H1 (cell line): ENCODE measurements at regions not wholly inside any gene's neighbourhood (a gene's known extent, or its start where the extent isn't known, plus 50 kb on each side); places are given as distances from the start of the nearest gene placed in this dataset.

ENCODE experiments used
- ASH2L ChIP-seq: fragments of 200-600, 300-600 bp; sonication (generic); IDR thresholded peaks from one replicate; pipeline ENCODE4 v1.7.1; 2017; ENCODE audit warnings: low read length
- HDAC6 ChIP-seq: IDR thresholded peaks from one replicate; pipeline ENCODE4 v1.7.1; 2012; ENCODE audit warnings: low read depth, mild to moderate bottlenecking, inconsistent platforms, low read length, moderate library complexity
- PHF8 ChIP-seq: fragments of 200-600 bp; sonication (generic); conservative IDR thresholded peaks from 2 replicates; pipeline ENCODE4 v1.7.1; 2012; ENCODE audit warnings: low read depth, mild to moderate bottlenecking, inconsistent platforms, low read length, moderate library complexity
- POLR2A ChIP-seq, 2 experiments: IDR thresholded peaks; 1 replicate in 1 of 2; 2 replicates in 1 of 2; pipeline ENCODE4 v1.6.1; 2011; ENCODE audit warnings: low read depth in 2 of 2, low read length in 2 of 2, mild to moderate bottlenecking in 2 of 2; ENCODE audit errors: control extremely low read depth in 1 of 2
- RAD21 ChIP-seq, 2 experiments: IDR thresholded peaks in 1 of 2; conservative IDR thresholded peaks in 1 of 2; 2 replicates each; pipeline ENCODE4 v1.6.1; 2011; ENCODE audit warnings: low read depth in 2 of 2, low read length in 2 of 2, improper control_type of control experiment in 1 of 2, inconsistent platforms in 1 of 2, mild to moderate bottlenecking in 1 of 2, moderate library complexity in 1 of 2
- SAP30 ChIP-seq: fragments of 300-600 bp; sonication (generic); IDR thresholded peaks from 2 replicates; pipeline ENCODE4 v1.7.1; 2012; ENCODE audit warnings: low read length, moderate library complexity, mild to moderate bottlenecking, inconsistent platforms; ENCODE audit not compliant: insufficient read depth, insufficient replicate concordance
- SIN3A ChIP-seq, 2 experiments: IDR thresholded peaks in 1 of 2; conservative IDR thresholded peaks in 1 of 2; 2 replicates each; pipeline ENCODE4 v1.6.1; 2011 to 2012; ENCODE audit warnings: low read length in 2 of 2, improper control_type of control experiment in 1 of 2, low read depth in 1 of 2, mild to moderate bottlenecking in 1 of 2
- SRF ChIP-seq: IDR thresholded peaks from 2 replicates; pipeline ENCODE4 v1.6.1; 2011; ENCODE audit warnings: mild to moderate bottlenecking, low read depth, low read length, moderate library complexity
- TAF7 ChIP-seq: optimal IDR thresholded peaks from 2 replicates; pipeline ENCODE3; 2011; ENCODE audit warnings: low read depth, mild to moderate bottlenecking, inconsistent platforms, low read length, moderate library complexity, borderline replicate concordance
- YY1 ChIP-seq: IDR thresholded peaks from 2 replicates; pipeline ENCODE4 v1.6.1; 2011; ENCODE audit warnings: low read depth, mild to moderate bottlenecking, low read length
- TF ChIP-seq, protein P1 (sequence below), 3 experiments: IDR thresholded peaks; 1 replicate in 2 of 3; 2 replicates in 1 of 3; pipeline versions ENCODE4 v1.5.1 to v1.6.1; 2011; ENCODE audit warnings: low read length in 3 of 3, mild to moderate bottlenecking in 3 of 3, inconsistent platforms in 2 of 3, low read depth in 1 of 3, moderate library complexity in 1 of 3; ENCODE audit not compliant: insufficient read depth in 1 of 3; ENCODE audit errors: control extremely low read depth in 1 of 3
- TF ChIP-seq, protein P2 (sequence below): IDR thresholded peaks from 2 replicates; pipeline ENCODE4 v1.6.1; 2012; ENCODE audit warnings: inconsistent platforms

GRCh38 chr12:40583743-40584142, 108.5 kb upstream of the CNTN1 start:
- TF ChIP-seq, protein P1, sequence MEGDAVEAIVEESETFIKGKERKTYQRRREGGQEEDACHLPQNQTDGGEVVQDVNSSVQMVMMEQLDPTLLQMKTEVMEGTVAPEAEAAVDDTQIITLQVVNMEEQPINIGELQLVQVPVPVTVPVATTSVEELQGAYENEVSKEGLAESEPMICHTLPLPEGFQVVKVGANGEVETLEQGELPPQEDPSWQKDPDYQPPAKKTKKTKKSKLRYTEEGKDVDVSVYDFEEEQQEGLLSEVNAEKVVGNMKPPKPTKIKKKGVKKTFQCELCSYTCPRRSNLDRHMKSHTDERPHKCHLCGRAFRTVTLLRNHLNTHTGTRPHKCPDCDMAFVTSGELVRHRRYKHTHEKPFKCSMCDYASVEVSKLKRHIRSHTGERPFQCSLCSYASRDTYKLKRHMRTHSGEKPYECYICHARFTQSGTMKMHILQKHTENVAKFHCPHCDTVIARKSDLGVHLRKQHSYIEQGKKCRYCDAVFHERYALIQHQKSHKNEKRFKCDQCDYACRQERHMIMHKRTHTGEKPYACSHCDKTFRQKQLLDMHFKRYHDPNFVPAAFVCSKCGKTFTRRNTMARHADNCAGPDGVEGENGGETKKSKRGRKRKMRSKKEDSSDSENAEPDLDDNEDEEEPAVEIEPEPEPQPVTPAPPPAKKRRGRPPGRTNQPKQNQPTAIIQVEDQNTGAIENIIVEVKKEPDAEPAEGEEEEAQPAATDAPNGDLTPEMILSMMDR (IDR thresholded peaks at IDR 0.05; ENCODE audit: control extremely low read depth in 1 of 3, insufficient read depth in 1 of 3, low read depth in 1 of 3, low read length in 3 of 3) = no peak
- TF ChIP-seq HDAC6 = no peak
- TF ChIP-seq, protein P2, sequence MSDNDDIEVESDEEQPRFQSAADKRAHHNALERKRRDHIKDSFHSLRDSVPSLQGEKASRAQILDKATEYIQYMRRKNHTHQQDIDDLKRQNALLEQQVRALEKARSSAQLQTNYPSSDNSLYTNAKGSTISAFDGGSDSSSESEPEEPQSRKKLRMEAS = no peak
- TF ChIP-seq YY1 = no peak
- no peak for TF ChIP-seq SIN3A (conservative IDR thresholded peaks at IDR 0.05 in 1 of 2, IDR thresholded peaks at IDR 0.05 in 1 of 2; ENCODE audit: low read depth in 1 of 2, low read length in 2 of 2)
- no peak for TF ChIP-seq RAD21 (IDR thresholded peaks at IDR 0.05 in 1 of 2, conservative IDR thresholded peaks at IDR 0.05 in 1 of 2; ENCODE audit: low read depth in 2 of 2, low read length in 2 of 2)
- TF ChIP-seq ASH2L = no peak
- TF ChIP-seq POLR2A (IDR thresholded peaks at IDR 0.05; ENCODE audit: control extremely low read depth in 1 of 2, low read depth in 2 of 2, low read length in 2 of 2) = no peak
- TF ChIP-seq SRF = no peak
- no peak for TF ChIP-seq SAP30
- no peak for TF ChIP-seq PHF8
- no peak for TF ChIP-seq TAF7
